PFSK-1 (cell line): ENCODE measurements at regions not wholly inside any gene's neighbourhood (a gene's known extent, or its start where the extent isn't known, plus 50 kb on each side); places are given as distances from the start of the nearest gene placed in this dataset.

Experiments used
- FOXP2 ChIP-seq: optimal IDR thresholded peaks from 2 replicates; pipeline ENCODE3; 2011; ENCODE audit warnings: borderline replicate concordance, control low read depth, inconsistent platforms; ENCODE audit not compliant: insufficient read depth; ENCODE audit errors: extremely low read length, extremely low read depth
- POLR2AphosphoS5 ChIP-seq: IDR thresholded peaks from 2 replicates; pipeline ENCODE4 v1.6.1; 2012; ENCODE audit warnings: low read depth, mild to moderate bottlenecking, control low read depth, low read length, moderate library complexity
- REST ChIP-seq, 2 experiments: IDR thresholded peaks; 2 replicates each; pipeline versions ENCODE4 v1.6.1 to v1.8.0; 2011 to 2012; ENCODE audit warnings: low read depth in 2 of 2, low read length in 2 of 2, control low read depth in 1 of 2, inconsistent platforms in 1 of 2, mild to moderate bottlenecking in 1 of 2, moderate library complexity in 1 of 2; ENCODE audit not compliant: insufficient read depth in 1 of 2
- SIN3A ChIP-seq: IDR thresholded peaks from 2 replicates; pipeline ENCODE4 v1.6.1; 2012; ENCODE audit warnings: mild to moderate bottlenecking, low read length, moderate library complexity, borderline replicate concordance; ENCODE audit not compliant: insufficient read depth
- TAF1 ChIP-seq: IDR thresholded peaks from 2 replicates; pipeline ENCODE4 v1.6.1; 2012; ENCODE audit warnings: low read length, control low read depth, borderline replicate concordance; ENCODE audit not compliant: insufficient read depth

GRCh38 chr4:33057736-33058135 is 2337.6 kb downstream of the PCDH7 start:
- TF ChIP-seq POLR2AphosphoS5 (no peak), TAF1 (no peak), SIN3A (no peak), REST (IDR thresholded peaks at IDR 0.05; ENCODE audit: insufficient read depth in 1 of 2, low read depth in 2 of 2, low read length in 2 of 2) (no peak), FOXP2 (no peak)
